ENCODE measurements at regions not wholly inside any gene's neighbourhood (a gene's known extent, or its start where the extent isn't known, plus 50 kb on each side); places are given as distances from the start of the nearest gene placed in this dataset.

DNA sequence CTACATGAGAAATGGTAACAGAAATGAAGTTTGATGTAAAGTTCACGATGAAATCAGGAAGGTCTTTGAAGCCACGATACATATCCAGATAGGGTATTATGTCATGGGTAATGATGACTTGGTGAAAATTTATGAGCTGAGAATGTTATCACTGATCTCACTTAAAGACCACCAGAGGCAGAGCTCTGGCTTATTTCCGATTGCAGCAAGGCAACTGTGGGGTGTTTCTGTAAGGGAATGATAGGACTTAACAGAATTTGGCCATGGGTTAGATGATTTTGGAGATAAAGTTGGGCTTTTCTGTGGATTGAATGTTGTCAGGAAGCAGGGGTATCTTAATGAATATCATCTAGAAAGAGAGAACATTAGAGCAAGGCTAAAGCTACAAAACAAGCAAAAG, 508.4 kb downstream of the HDGFL1 start:
- Histone ChIP-seq H3K4me3 (ENCODE audit: low read depth, low read length) (no peak overlapping the region), H3K27me3 (ENCODE audit: control insufficient read depth, insufficient read depth, low read length) (no peaks in the 10 kb centered on the region), H3K36me3 (ENCODE audit: control insufficient read depth, insufficient read depth, low read length) (no peaks in the 10 kb centered on the region)
- DNase-seq (ENCODE audit: low read depth): no peak
- TF ChIP-seq, protein P1, sequence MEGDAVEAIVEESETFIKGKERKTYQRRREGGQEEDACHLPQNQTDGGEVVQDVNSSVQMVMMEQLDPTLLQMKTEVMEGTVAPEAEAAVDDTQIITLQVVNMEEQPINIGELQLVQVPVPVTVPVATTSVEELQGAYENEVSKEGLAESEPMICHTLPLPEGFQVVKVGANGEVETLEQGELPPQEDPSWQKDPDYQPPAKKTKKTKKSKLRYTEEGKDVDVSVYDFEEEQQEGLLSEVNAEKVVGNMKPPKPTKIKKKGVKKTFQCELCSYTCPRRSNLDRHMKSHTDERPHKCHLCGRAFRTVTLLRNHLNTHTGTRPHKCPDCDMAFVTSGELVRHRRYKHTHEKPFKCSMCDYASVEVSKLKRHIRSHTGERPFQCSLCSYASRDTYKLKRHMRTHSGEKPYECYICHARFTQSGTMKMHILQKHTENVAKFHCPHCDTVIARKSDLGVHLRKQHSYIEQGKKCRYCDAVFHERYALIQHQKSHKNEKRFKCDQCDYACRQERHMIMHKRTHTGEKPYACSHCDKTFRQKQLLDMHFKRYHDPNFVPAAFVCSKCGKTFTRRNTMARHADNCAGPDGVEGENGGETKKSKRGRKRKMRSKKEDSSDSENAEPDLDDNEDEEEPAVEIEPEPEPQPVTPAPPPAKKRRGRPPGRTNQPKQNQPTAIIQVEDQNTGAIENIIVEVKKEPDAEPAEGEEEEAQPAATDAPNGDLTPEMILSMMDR (IDR thresholded peaks at IDR 0.05; ENCODE audit: insufficient read depth, low read length, poor library complexity, severe bottlenecking): no peak

GRCh38 chr6:23081701-23082100, 512.3 kb downstream of the HDGFL1 start:
- TF ChIP-seq, protein P1 (IDR thresholded peaks at IDR 0.05; ENCODE audit: insufficient read depth, low read length, poor library complexity, severe bottlenecking): peak; percentile 26
- no peak for DNase-seq (ENCODE audit: low read depth)
- no peaks in the 10 kb centered on the region for H3K27me3 ChIP-seq (ENCODE audit: control insufficient read depth, insufficient read depth, low read length)

GRCh38 chr6:23086100-23086499, 516.7 kb downstream of the HDGFL1 start:
- Histone ChIP-seq H3K4me3 (ENCODE audit: low read depth, low read length) (no peak overlapping the region), H3K36me3 (ENCODE audit: control insufficient read depth, insufficient read depth, low read length) (no peaks in the 10 kb centered on the region), H3K27me3 (ENCODE audit: control insufficient read depth, insufficient read depth, low read length) (no peaks in the 10 kb centered on the region)
- TF ChIP-seq, protein P1 (IDR thresholded peaks at IDR 0.05; ENCODE audit: insufficient read depth, low read length, poor library complexity, severe bottlenecking): no peak
- no peak for DNase-seq (ENCODE audit: low read depth)

More at GRCh38 chr6:23081701-23082100, 512.3 kb downstream of the HDGFL1 start:
- H3K4me3 ChIP-seq (ENCODE audit: low read depth, low read length): no peak overlapping the region
- H3K36me3 ChIP-seq (ENCODE audit: control insufficient read depth, insufficient read depth, low read length): no peaks in the 10 kb centered on the region

GRCh38 chr6:23087471-23087870, 518.1 kb downstream of the HDGFL1 start:
- TF ChIP-seq, protein P1 (IDR thresholded peaks at IDR 0.05; ENCODE audit: insufficient read depth, low read length, poor library complexity, severe bottlenecking): no peak
- DNase-seq (ENCODE audit: low read depth): no peak

DNA sequence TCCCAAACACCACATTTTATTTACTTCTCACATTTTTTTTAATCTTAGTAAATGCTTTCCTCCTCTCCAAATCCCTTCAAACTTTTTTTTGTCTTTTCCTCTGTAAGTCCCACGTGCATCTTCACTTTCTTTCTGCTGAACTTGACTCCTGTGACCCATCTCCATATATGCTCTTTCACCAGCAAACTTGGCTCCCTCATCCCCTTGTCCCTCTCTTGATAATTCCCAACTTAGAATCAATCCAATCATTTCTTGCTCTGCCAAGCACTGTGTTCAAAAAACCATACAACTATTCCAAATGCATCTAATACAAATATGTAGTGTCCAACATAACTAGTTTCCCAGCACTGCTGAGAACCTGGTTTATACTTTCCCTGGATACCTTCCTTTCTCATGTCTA, 519.4 kb downstream of the HDGFL1 start:
- Histone ChIP-seq H3K27me3 (ENCODE audit: control insufficient read depth, insufficient read depth, low read length) (no peaks in the 10 kb centered on the region), H3K4me3 (ENCODE audit: low read depth, low read length) (no peak overlapping the region), H3K36me3 (ENCODE audit: control insufficient read depth, insufficient read depth, low read length) (no peaks in the 10 kb centered on the region)
- TF ChIP-seq, protein P1 (IDR thresholded peaks at IDR 0.05; ENCODE audit: insufficient read depth, low read length, poor library complexity, severe bottlenecking): no peak
- no peak for DNase-seq (ENCODE audit: low read depth)

More at GRCh38 chr6:23087471-23087870, 518.1 kb downstream of the HDGFL1 start:
- no peak overlapping the region for H3K4me3 ChIP-seq (ENCODE audit: low read depth, low read length)
- H3K27me3 ChIP-seq (ENCODE audit: control insufficient read depth, insufficient read depth, low read length): no peaks in the 10 kb centered on the region
- no peaks in the 10 kb centered on the region for H3K36me3 ChIP-seq (ENCODE audit: control insufficient read depth, insufficient read depth, low read length)

DNA sequence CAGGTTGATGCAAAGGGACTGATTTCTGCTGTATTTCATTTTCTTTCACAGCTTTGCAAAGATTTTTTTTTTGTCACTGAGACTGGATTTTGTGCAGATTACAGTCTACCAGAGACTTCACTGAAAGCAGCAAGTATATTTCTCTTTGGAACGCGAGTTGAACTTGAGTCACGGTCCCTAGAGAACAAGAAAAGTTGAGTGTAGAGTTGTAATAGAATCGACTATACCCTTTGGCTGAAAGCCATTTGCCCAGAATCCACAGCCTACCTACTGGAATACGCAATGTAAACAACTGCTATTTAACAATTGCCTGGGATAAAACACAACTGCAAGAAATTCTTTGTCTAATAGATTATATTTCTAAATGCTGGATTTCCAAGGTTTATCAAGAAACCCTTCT, 520.6 kb downstream of the HDGFL1 start:
- DNase-seq (ENCODE audit: low read depth): no peak
- TF ChIP-seq, protein P1 (IDR thresholded peaks at IDR 0.05; ENCODE audit: insufficient read depth, low read length, poor library complexity, severe bottlenecking): no peak
- Histone ChIP-seq H3K27me3 (ENCODE audit: control insufficient read depth, insufficient read depth, low read length) (no peaks in the 10 kb centered on the region), H3K4me3 (ENCODE audit: low read depth, low read length) (no peak overlapping the region), H3K36me3 (ENCODE audit: control insufficient read depth, insufficient read depth, low read length) (no peaks in the 10 kb centered on the region)

All from kidney epithelial cell (primary cell).